Large intestine (tissue), 3 donors: ENCODE measurements at regions not wholly inside any gene's neighbourhood (a gene's known extent, or its start where the extent isn't known, plus 50 kb on each side); places are given as distances from the start of the nearest gene placed in this dataset.

Source experiments
- DNase-seq, 2 donors: peaks; one replicate each; pipeline versions ENCODE4 v3.0.0 to v3.0.0-alpha.2; 2013
- H3K27ac ChIP-seq: one replicate; pipeline ENCODE4 v1.5.1; 2013; ENCODE audit warnings: low read length
- H3K27me3 ChIP-seq: 2 replicates; pipeline ENCODE4 v1.6.1; 2013; ENCODE audit warnings: low read length; ENCODE audit not compliant: control insufficient read depth, insufficient read depth
- H3K36me3 ChIP-seq: 2 replicates; pipeline ENCODE4 v1.6.1; 2013; ENCODE audit warnings: low read length; ENCODE audit not compliant: control insufficient read depth, insufficient read depth
- H3K4me1 ChIP-seq: one replicate; pipeline ENCODE4 v1.6.1; 2013; ENCODE audit warnings: low read length; ENCODE audit not compliant: control insufficient read depth, insufficient read depth
- H3K4me3 ChIP-seq: one replicate; pipeline ENCODE4 v1.5.1; 2013; ENCODE audit warnings: low read length
- H3K9me3 ChIP-seq: one replicate; pipeline ENCODE4 v1.6.1; 2013; ENCODE audit warnings: mild to moderate bottlenecking, low read depth, low read length, moderate library complexity; ENCODE audit not compliant: control insufficient read depth
- WGBS: methylation state at CpG from one replicate; pipeline ENCODE4 v1.1.5; 2013; ENCODE audit warnings: low lambda C conversion rate; ENCODE audit not compliant: insufficient coverage; 5-methylcytosine and 5-hydroxymethylcytosine counted together

GRCh38 chr4:111648056-111648455 is 497.2 kb upstream of the FAM241A start:
- no peaks in the 10 kb centered on the region for H3K9me3 ChIP-seq
- H3K36me3 ChIP-seq, result no peaks in the 10 kb centered on the region
- no CpG with 5 or more reads among the region's 5 CpGs for WGBS
- no peaks in the 10 kb centered on the region for H3K27me3 ChIP-seq
- DNase-seq, result no peak
- H3K27ac ChIP-seq, result no peak overlapping the region
- no peak overlapping the region for H3K4me3 ChIP-seq
- H3K4me1 ChIP-seq, result no peaks in the 10 kb centered on the region

- H3K36me3 ChIP-seq, result no peaks in the 10 kb centered on the region
- no peak overlapping the region for H3K4me3 ChIP-seq
- H3K27ac ChIP-seq, result no peak overlapping the region
- no peaks in the 10 kb centered on the region for H3K4me1 ChIP-seq
- H3K27me3 ChIP-seq, result no peaks in the 10 kb centered on the region
- 65% methylated on average over 2 of the region's 3 CpGs for WGBS
- H3K9me3 ChIP-seq, result no peaks in the 10 kb centered on the region
- no peak for DNase-seq
These were observed 495.9 kb upstream of the FAM241A start for GRCh38 chr4:111649308-111649707.

- Histone ChIP-seq H3K27ac (no peak overlapping the region), H3K4me3 (no peak overlapping the region), H3K27me3 (no peaks in the 10 kb centered on the region), H3K4me1 (no peaks in the 10 kb centered on the region), H3K36me3 (no peaks in the 10 kb centered on the region), H3K9me3 (no peaks in the 10 kb centered on the region)
- no CpG with 5 or more reads among the region's 3 CpGs for WGBS
- no peak for DNase-seq
These were observed 495.1 kb upstream of the FAM241A start for GRCh38 chr4:111650146-111650545.

- no peaks in the 10 kb centered on the region for H3K36me3 ChIP-seq
- no peak overlapping the region for H3K27ac ChIP-seq
- no peak overlapping the region for H3K4me3 ChIP-seq
- H3K4me1 ChIP-seq, result no peaks in the 10 kb centered on the region
- H3K27me3 ChIP-seq, result no peaks in the 10 kb centered on the region
- DNase-seq, result no peak
- no CpG with 5 or more reads among the region's 1 CpG for WGBS
- H3K9me3 ChIP-seq, result no peaks in the 10 kb centered on the region
These were observed 494.6 kb upstream of the FAM241A start for GRCh38 chr4:111650674-111651086.

GRCh38 chr4:111652236-111652635 is 493.0 kb upstream of the FAM241A start:
- Histone ChIP-seq H3K27me3 (no peaks in the 10 kb centered on the region), H3K27ac (no peak overlapping the region), H3K36me3 (no peaks in the 10 kb centered on the region), H3K9me3 (no peaks in the 10 kb centered on the region), H3K4me1 (no peaks in the 10 kb centered on the region), H3K4me3 (no peak overlapping the region)
- DNase-seq, result no peak
- 100% methylated on average over 1 of the region's 5 CpGs for WGBS

GRCh38 chr4:111652986-111653385 is 492.3 kb upstream of the FAM241A start:
- WGBS, result no CpG with 5 or more reads among the region's 2 CpGs
- H3K4me3 ChIP-seq, result no peak overlapping the region
- no peaks in the 10 kb centered on the region for H3K27me3 ChIP-seq
- H3K27ac ChIP-seq, result no peak overlapping the region
- H3K36me3 ChIP-seq, result no peaks in the 10 kb centered on the region
- no peaks in the 10 kb centered on the region for H3K9me3 ChIP-seq
- H3K4me1 ChIP-seq, result no peaks in the 10 kb centered on the region
- DNase-seq, result no peak

- H3K27ac ChIP-seq, result no peak overlapping the region
- no peak overlapping the region for H3K4me3 ChIP-seq
- WGBS, result no CpG with 5 or more reads among the region's 1 CpG
- no peaks in the 10 kb centered on the region for H3K4me1 ChIP-seq
- no peak for DNase-seq
- no peaks in the 10 kb centered on the region for H3K27me3 ChIP-seq
- no peaks in the 10 kb centered on the region for H3K9me3 ChIP-seq
- H3K36me3 ChIP-seq, result no peaks in the 10 kb centered on the region
These were observed 482.8 kb upstream of the FAM241A start for GRCh38 chr4:111662496-111662895.

- DNase-seq, result no peak
- Histone ChIP-seq H3K4me1 (no peaks in the 10 kb centered on the region), H3K27ac (no peak overlapping the region), H3K9me3 (no peaks in the 10 kb centered on the region), H3K36me3 (no peaks in the 10 kb centered on the region), H3K4me3 (no peak overlapping the region), H3K27me3 (no peaks in the 10 kb centered on the region)
- no CpG with 5 or more reads among the region's 1 CpG for WGBS
These were observed 480.8 kb upstream of the FAM241A start for GRCh38 chr4:111664308-111664945.

- WGBS, result no CpG with 5 or more reads among the region's 2 CpGs
- Histone ChIP-seq H3K4me3 (no peak overlapping the region), H3K9me3 (no peaks in the 10 kb centered on the region), H3K27me3 (no peaks in the 10 kb centered on the region), H3K4me1 (no peaks in the 10 kb centered on the region), H3K27ac (no peak overlapping the region), H3K36me3 (no peaks in the 10 kb centered on the region)
- DNase-seq, result no peak
These were observed 478.4 kb upstream of the FAM241A start for GRCh38 chr4:111666826-111667360.

- H3K36me3 ChIP-seq, result no peaks in the 10 kb centered on the region
These were observed 473.5 kb upstream of the FAM241A start for GRCh38 chr4:111671756-111672155.

GRCh38 chr4:111675746-111676145 is 469.5 kb upstream of the FAM241A start:
- no peak overlapping the region for H3K27ac ChIP-seq
- no peaks in the 10 kb centered on the region for H3K9me3 ChIP-seq
- no peaks in the 10 kb centered on the region for H3K4me1 ChIP-seq
- DNase-seq, result no peak
- H3K36me3 ChIP-seq, result no peaks in the 10 kb centered on the region
- H3K27me3 ChIP-seq, result no peaks in the 10 kb centered on the region
- no peak overlapping the region for H3K4me3 ChIP-seq
- WGBS, result no CpG with 5 or more reads among the region's 5 CpGs

More at GRCh38 chr4:111671756-111672155, 473.5 kb upstream of the FAM241A start:
- H3K27ac ChIP-seq, result no peak overlapping the region
- no peak for DNase-seq
- no peaks in the 10 kb centered on the region for H3K27me3 ChIP-seq
- H3K4me1 ChIP-seq, result no peaks in the 10 kb centered on the region
- WGBS, result no CpG with 5 or more reads among the region's 2 CpGs
- no peaks in the 10 kb centered on the region for H3K9me3 ChIP-seq
- no peak overlapping the region for H3K4me3 ChIP-seq
